GM12878 (cell line): ENCODE measurements at regions not wholly inside any gene's neighbourhood (a gene's known extent, or its start where the extent isn't known, plus 50 kb on each side); places are given as distances from the start of the nearest gene placed in this dataset.

Source experiments
- ATAC-seq: fragments of 200-7000 bp; cut with Tn5 transposase; 3 replicates; pipeline ENCODE4 v1.9.1; 2020; ENCODE audit warnings: mild to moderate bottlenecking, moderate library complexity
- BruUV-seq: library from RNA; stranded (reverse); fragments of 400-500 nt; replicated peaks from 2 replicates; lab custom pipeline; 2021; lab: Mats Ljungman, UMichigan
- CTCF ChIA-PET: fragments of 300-600 bp; sonication (Branson Sonifier 250); formaldehyde crosslinking; extraction: SDS; loops from one replicate; lab custom pipeline; 2021; ENCODE audit warnings: inconsistent platforms; lab: Yijun Ruan, JAX
- POLR2A ChIA-PET: fragments of 350-600 bp; formaldehyde crosslinking; extraction: SDS; loops from one replicate; lab custom pipeline; 2021; ENCODE audit warnings: inconsistent platforms; lab: Charles Lee
- RAD21 ChIA-PET: fragments of 300-600 bp; sonication (Branson Sonifier 250); formaldehyde crosslinking; loops from one replicate; lab custom pipeline; 2023; ENCODE audit warnings: antibody characterized with exemption; ENCODE audit not compliant: unreplicated experiment; lab: Charles Lee
- SMC1A ChIA-PET: fragments of 300-600 bp; sonication (Branson Sonifier 250); formaldehyde crosslinking; loops from one replicate; lab custom pipeline; 2023; ENCODE audit not compliant: unreplicated experiment, uncharacterized antibody; lab: Charles Lee
- DNase-seq: peaks from one replicate; pipeline ENCODE4 v3.0.0-alpha.2; 2011; ENCODE audit warnings: low read depth, low spot score
- FAIRE-seq: peaks from 3 replicates; lab custom pipeline; 2011; peaks lifted over from hg19 to GRCh38; lab: Jason Lieb, UNC
- H2AFZ ChIP-seq: 2 replicates; pipeline ENCODE4 v1.6.0; 2011; ENCODE audit warnings: low read depth, low read length, control low read depth; ENCODE audit not compliant: control insufficient read depth
- H3K27ac ChIP-seq: 2 replicates; pipeline ENCODE4 v1.5.1; 2011; ENCODE audit warnings: control low read depth; ENCODE audit not compliant: control insufficient read depth, insufficient read depth
- H3K27me3 ChIP-seq, 2 experiments: replicated peaks in 1 of 2; 2 replicates each; pipeline versions ENCODE4 v1.6.0 to v1.6.1; 2011; ENCODE audit warnings: low read length in 1 of 2; ENCODE audit not compliant: control insufficient read depth in 2 of 2, insufficient read depth in 2 of 2
- H3K36me3 ChIP-seq, 2 experiments: 2 replicates each; pipeline ENCODE4 v1.5.1; 2011; ENCODE audit warnings: low read length in 1 of 2; ENCODE audit not compliant: control insufficient read depth in 2 of 2, insufficient read depth in 2 of 2
- H3K4me1 ChIP-seq: 2 replicates; pipeline ENCODE4 v1.6.1; 2011; ENCODE audit warnings: mild to moderate bottlenecking, low read length, moderate library complexity, mixed read lengths; ENCODE audit not compliant: control insufficient read depth, insufficient read depth
- H3K4me2 ChIP-seq: 2 replicates; pipeline ENCODE4 v1.6.0; 2011; ENCODE audit warnings: control low read depth; ENCODE audit not compliant: control insufficient read depth, insufficient read depth
- H3K4me3 ChIP-seq: fragments of 200-600 bp; sonication (generic); 2 replicates; pipeline ENCODE4 v1.5.1; 2016
- H3K79me2 ChIP-seq: 2 replicates; pipeline ENCODE4 v1.6.0; 2011; ENCODE audit warnings: low read length; ENCODE audit not compliant: control insufficient read depth, insufficient read depth
- H3K9ac ChIP-seq: 2 replicates; pipeline ENCODE4 v1.8.0; 2011; ENCODE audit warnings: low read length, control low read depth, mixed read lengths; ENCODE audit not compliant: control insufficient read depth, insufficient read depth
- H3K9me3 ChIP-seq: replicated peaks from 3 replicates; pipeline ENCODE4 v1.5.1; 2011; ENCODE audit warnings: mild to moderate bottlenecking, low read length; ENCODE audit not compliant: control insufficient read depth, insufficient read depth
- H4K20me1 ChIP-seq: 2 replicates; pipeline ENCODE4 v1.6.0; 2011; ENCODE audit not compliant: control insufficient read depth, insufficient read depth
- ASH2L ChIP-seq: fragments of 300-600, 200-600 bp; sonication (generic); IDR thresholded peaks from 2 replicates; pipeline ENCODE4 v1.6.1; 2017; ENCODE audit warnings: low read depth, mild to moderate bottlenecking, borderline replicate concordance
- BCL11A ChIP-seq: IDR thresholded peaks from 2 replicates; pipeline ENCODE4 v1.6.1; 2011; ENCODE audit warnings: low read depth, low read length
- BRCA1 ChIP-seq: IDR thresholded peaks from 2 replicates; pipeline ENCODE4 v1.6.1; 2011; ENCODE audit warnings: low read depth, low read length, improper control_type of control experiment
- CHD4 ChIP-seq: fragments of 200-600 bp; sonication (generic); IDR thresholded peaks from 2 replicates; pipeline ENCODE4 v1.6.1; 2016; ENCODE audit warnings: mild to moderate bottlenecking
- EP300 ChIP-seq, 2 experiments: fragments of 150-350 bp in 1 of 2; IDR thresholded peaks; 2 replicates each; pipeline ENCODE4 v1.6.1; 2011 to 2012; ENCODE audit warnings: low read depth in 2 of 2, low read length in 2 of 2, borderline replicate concordance in 1 of 2, improper control_type of control experiment in 1 of 2, inconsistent platforms in 1 of 2; ENCODE audit not compliant: control insufficient read depth in 1 of 2
- FOS ChIP-seq: IDR thresholded peaks from 3 replicates; pipeline ENCODE4 v1.6.1; 2011; ENCODE audit warnings: borderline replicate concordance; ENCODE audit not compliant: insufficient read length; ENCODE audit errors: extremely low read depth
- HDAC2 ChIP-seq: fragments of 200-600 bp; sonication (generic); IDR thresholded peaks from 2 replicates; pipeline ENCODE4 v1.6.1; 2017
- KLF5 ChIP-seq: fragments of 450-650 bp; IDR thresholded peaks from 2 replicates; pipeline ENCODE4 v1.6.1; 2014; ENCODE audit warnings: mild to moderate bottlenecking; ENCODE audit not compliant: partially characterized antibody
- MYC ChIP-seq: IDR thresholded peaks from 2 replicates; pipeline ENCODE4 v1.6.1; 2011; ENCODE audit warnings: mild to moderate bottlenecking, low read length, moderate library complexity, inconsistent platforms; ENCODE audit not compliant: insufficient read depth, insufficient replicate concordance, insufficient read length, severe bottlenecking
- RBBP5 ChIP-seq: fragments of 200-600 bp; sonication (generic); conservative IDR thresholded peaks from 2 replicates; pipeline ENCODE4 v1.6.1; 2016
- RCOR1 ChIP-seq: conservative IDR thresholded peaks from 2 replicates; pipeline ENCODE4 v1.6.1; 2012; ENCODE audit warnings: low read depth, low read length, improper control_type of control experiment
- RELB ChIP-seq: fragments of 450-650 bp; IDR thresholded peaks from 2 replicates; pipeline ENCODE4 v1.6.1; 2017; ENCODE audit warnings: low read depth, mild to moderate bottlenecking, moderate library complexity
- SUPT20H ChIP-seq: IDR thresholded peaks from 2 replicates; pipeline ENCODE4 v1.6.1; 2011; ENCODE audit warnings: low read depth, mild to moderate bottlenecking, low read length, moderate library complexity, borderline replicate concordance; ENCODE audit not compliant: control insufficient read depth
- USF2 ChIP-seq: IDR thresholded peaks from 2 replicates; pipeline ENCODE4 v1.6.1; 2011; ENCODE audit warnings: low read depth, low read length, improper control_type of control experiment, borderline replicate concordance
- ZNF384 ChIP-seq: IDR thresholded peaks from 2 replicates; pipeline ENCODE4 v1.6.1; 2012; ENCODE audit warnings: low read depth, mild to moderate bottlenecking, low read length, improper control_type of control experiment, borderline replicate concordance
- WGBS: methylation state at CpG from one replicate; pipeline ENCODE4 v1.1.6; 2016; ENCODE audit warnings: low lambda C conversion rate; ENCODE audit not compliant: insufficient replicate concordance, insufficient coverage; ENCODE audit errors: missing lambda C conversion rate; 5-methylcytosine and 5-hydroxymethylcytosine counted together
- in situ Hi-C: fragments of 300-500 bp; cut with MboI; formaldehyde crosslinking; loops from 9 replicates; pipeline ENCODE4 v1.14.3; 2018; ENCODE audit warnings: mixed read lengths
- intact Hi-C: fragments of 100-400 bp; cut with micrococcal nuclease; formaldehyde crosslinking; loops from one replicate; pipeline ENCODE4 v1.14.2; 2022; ENCODE audit not compliant: unreplicated experiment

GRCh38 chr1:22309572-22309971 is 142.1 kb upstream of the ZBTB40 start:
- FAIRE-seq = no peak

More at GRCh38 chr1:22309572-22309971, 142.1 kb upstream of the ZBTB40 start:
- CTCF ChIA-PET = interaction anchor here (1.1 kb wide), 1 partner anchor 9 kb away, joined by 3 read pairs; no protein-coding TSS in a partner anchor
- H3K9me3 ChIP-seq = no peaks in the 10 kb centered on the region
- no peak overlapping the region for H3K4me3 ChIP-seq
- POLR2A ChIA-PET = no interaction called here
- H2AFZ ChIP-seq = no peak overlapping the region
- no peak overlapping the region for H3K9ac ChIP-seq
- H4K20me1 ChIP-seq = no peaks in the 10 kb centered on the region
- no TSS peak for BruUV-seq
- no peak overlapping the region for H3K4me2 ChIP-seq
- no peak overlapping the region for H3K27ac ChIP-seq
- H3K79me2 ChIP-seq = no peaks in the 10 kb centered on the region
- in situ Hi-C loops = no loop called here
- no peak for TF ChIP-seq KLF5
- TF ChIP-seq CHD4 = no peak
- no peak for TF ChIP-seq RBBP5
- TF ChIP-seq BCL11A = no peak
- TF ChIP-seq RELB = no peak
- no peak for TF ChIP-seq USF2
- TF ChIP-seq ASH2L = no peak
- no peak for TF ChIP-seq HDAC2
- no peak for TF ChIP-seq EP300 (IDR thresholded peaks at IDR 0.05; ENCODE audit: borderline replicate concordance in 1 of 2, control insufficient read depth in 1 of 2, low read depth in 2 of 2, low read length in 2 of 2)
- TF ChIP-seq MYC = no peak
- no peak for TF ChIP-seq SUPT20H
- no peak for TF ChIP-seq RCOR1
- TF ChIP-seq ZNF384 = no peak
- no peak for TF ChIP-seq FOS
- no peak for TF ChIP-seq BRCA1
- TF ChIP-seq, all 136 proteins: peak for 0
- ChIA-PET RAD21 (no interaction called here), SMC1A (interaction anchor here (0.6 kb wide), 1 partner anchor 104 kb away, joined by 3 read pairs; no protein-coding TSS in a partner anchor)
- no peaks in the 10 kb centered on the region; a peak in 1 of 4 replicates for H3K27me3 ChIP-seq
- H3K36me3 ChIP-seq = no peaks in the 10 kb centered on the region
- H3K4me1 ChIP-seq = no peaks in the 10 kb centered on the region
- 0% methylated on average over 2 of the region's 2 CpGs for WGBS
- no peak for ATAC-seq
- DNase-seq = no peak
- intact Hi-C loops = no loop called here
